NCI-H446 treated with DMSO at 0.1 percent for 48 hours (cell line): ENCODE measurements at regions not wholly inside any gene's neighbourhood (a gene's known extent, or its start where the extent isn't known, plus 50 kb on each side); places are given as distances from the start of the nearest gene placed in this dataset.
A peak's percentile ranks its signal among the peaks of the same experiment; 100 is the strongest.

Experiments used
- DNase-seq: peaks from one replicate; lab custom pipeline; 2025; lab: John Stamatoyannopoulos, UW

DNA sequence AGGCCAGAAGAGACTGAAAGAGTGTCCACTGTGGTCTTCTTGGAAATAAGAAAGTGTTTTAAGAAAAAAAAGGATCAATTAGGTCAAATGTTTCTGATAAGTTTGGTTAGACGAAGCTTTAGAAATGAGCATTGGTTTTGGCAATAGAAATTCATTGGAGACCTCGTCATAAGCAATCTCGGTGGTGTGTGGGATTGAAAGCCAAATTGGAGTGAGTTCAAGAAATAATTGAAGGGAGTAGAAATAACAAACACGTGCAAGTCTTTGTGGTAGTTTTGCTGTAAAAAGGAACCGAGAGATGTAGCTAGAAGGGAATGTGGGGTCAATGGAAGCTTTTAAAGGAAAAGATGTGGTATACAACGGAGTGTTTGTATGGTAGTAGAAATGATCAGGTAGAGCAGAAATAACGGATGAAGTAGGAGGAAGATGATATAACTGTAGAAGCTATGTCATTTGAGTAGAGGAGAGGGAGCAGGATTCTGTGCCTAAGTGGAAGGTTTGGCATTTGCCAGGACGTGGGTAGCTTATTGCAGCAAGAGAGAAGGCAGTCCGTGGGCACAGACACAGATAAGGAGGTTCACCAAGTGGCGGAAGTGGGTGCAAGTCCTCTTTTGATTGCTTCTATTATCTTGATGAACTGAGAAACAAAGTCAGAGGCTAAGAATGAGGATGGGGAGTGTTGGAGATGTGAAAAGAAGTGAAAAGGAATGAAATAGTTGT lies 146.2 kb downstream of the DACT1 start:
- DNase-seq, result peak; percentile 62

DNA sequence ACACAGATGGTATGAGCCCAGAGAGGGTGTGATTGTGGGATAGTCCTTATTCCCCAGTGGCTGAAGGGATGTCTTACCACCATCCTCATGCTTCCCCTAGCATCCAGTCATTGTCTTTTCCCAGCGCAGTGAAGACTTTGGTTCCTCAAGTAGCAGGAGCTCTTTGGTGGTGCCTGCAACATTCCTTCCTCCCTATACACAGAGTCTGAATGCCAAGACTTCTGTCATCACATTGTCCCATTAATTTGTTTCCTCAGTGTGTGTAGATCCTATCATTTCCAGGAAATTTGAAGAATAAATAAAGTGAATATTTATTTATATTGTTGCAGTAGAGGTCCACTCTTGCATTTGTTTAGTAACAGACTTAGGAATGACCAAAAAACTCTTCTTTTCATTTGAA lies 147.2 kb downstream of the DACT1 start:
- DNase-seq, result no peak

GRCh38 chr14:58785701-58786100 lies 147.9 kb downstream of the DACT1 start:
- no peak for DNase-seq

DNA sequence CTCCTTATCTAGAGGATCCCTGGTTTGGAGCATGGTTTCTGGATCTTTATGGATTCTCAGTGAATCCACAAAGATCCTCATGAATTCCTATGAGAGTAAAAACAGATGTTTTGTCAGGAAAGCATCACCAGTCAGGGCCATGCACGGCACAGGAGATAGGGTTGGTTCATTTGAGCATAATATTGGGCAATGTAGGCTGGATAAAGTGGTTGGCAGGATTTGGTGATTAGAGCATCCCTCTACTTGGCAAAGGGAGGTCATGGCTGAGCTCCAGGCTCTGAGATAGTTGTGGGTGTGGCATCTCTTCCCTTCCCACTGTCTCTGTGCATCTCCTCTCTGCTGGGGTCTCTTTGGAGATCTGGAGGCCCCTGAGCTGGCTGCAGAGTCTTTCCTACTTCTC lies 149.8 kb downstream of the DACT1 start:
- peak; percentile 59 for DNase-seq

- DNase-seq, result no peak
Observed at GRCh38 chr14:58788655-58789503, 151.1 kb downstream of the DACT1 start.

DNA sequence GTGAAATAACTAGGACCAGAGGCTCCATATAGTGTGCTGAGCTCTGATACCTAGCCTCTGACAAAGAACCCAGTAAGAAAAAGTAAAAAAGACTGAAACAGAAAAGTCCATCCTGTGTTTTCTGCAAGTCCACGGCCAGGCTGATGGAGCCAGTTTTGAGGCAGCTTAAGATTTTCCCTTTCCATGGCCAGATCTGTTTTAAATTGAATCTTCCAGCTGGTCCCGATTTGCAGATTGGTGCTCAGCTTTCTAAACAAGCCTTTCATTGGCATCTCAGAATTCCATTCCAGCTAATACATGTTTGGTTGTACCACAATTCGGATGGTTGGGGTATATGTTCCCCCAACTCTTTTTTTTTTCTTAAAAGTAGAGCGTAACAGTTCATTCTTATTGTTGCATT lies 152.0 kb downstream of the DACT1 start:
- DNase-seq, result no peak

- no peak for DNase-seq
Observed at GRCh38 chr14:58792416-58792815, 154.7 kb downstream of the DACT1 start.

DNA sequence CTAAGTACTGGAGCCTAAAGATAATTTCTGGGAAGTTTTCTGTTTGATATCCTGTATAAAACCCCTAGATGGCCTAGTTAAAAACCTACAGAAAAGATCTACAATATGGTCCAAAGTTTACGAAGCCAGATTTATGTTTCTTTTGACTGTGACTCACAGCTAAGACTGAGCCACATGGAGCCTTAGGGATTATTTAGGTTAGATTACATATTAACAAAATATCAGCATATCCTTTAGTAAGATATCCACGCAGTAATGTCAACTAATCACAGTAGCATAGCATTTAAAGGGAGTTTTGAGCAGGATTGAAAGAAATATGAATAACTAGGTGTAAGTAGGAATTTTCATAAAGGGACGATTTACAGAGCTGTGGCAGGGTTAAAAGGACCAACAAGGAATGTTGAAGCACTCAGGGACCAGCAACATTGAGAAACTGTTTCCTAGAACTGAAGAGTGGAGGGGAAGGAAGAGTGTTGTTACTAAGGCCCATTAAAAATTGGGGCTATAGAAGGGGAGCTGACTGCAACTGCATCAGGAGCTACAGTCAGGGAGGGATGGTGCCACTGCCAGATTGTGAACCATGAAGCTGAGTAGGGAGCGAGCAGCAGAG lies 155.5 kb downstream of the DACT1 start:
- no peak for DNase-seq

DNA sequence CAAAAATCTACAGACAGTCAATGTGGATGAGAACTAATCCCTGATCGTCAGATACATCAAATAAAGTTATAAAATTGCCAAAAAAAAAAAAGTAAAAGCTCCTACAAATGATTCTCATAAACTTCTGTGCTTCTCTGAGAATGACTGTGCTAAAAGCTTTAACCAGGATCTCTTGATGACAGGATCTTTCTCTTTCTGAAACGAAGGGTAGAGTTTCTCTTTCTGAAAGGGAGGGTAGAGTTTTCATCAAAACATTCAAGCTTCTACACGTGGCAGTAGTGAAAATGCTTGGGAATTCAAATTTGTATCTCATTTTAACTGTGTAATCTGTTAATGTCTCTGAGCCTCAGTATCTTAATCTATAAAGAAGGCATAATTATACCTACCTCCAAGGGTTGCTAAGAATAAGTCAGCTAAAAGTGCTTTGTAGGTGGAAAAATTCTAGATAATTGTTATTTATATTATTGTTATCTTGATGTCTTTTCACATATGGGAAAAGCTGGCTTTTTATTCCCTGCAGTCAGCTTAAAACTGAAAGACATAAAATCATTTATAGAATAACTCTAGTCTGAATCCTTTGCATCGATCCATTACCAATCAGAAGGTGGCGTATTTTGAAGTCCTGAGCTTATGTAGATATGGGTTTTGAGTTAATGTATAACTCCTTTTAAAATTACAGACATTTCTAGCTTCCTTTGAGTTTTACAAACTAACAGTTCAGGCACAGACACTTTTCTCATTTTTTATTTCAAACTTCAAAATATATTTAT lies 157.4 kb downstream of the DACT1 start:
- no peak for DNase-seq

GRCh38 chr14:58796242-58797009 lies 158.7 kb downstream of the DACT1 start:
- DNase-seq, result no peak

DNA sequence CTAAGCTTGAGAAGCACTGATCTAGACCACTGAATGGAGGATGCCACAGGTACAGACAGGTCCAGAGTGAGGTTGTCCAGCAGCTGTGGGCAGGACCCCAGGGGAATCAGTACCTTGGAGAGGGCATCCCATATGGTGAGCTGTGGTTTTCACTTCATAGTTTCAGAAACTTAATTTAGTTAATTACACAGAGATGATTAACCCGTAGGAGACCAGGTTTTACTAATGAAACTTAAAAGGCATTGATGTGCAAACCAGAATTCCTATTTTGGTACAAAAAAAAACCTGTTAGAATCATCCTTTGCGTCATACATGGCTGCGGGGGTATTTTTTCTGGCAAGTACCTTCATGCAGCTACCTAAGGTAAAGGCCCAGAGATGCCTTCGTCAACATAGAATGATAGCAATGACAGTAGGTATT lies 159.3 kb downstream of the DACT1 start:
- DNase-seq, result no peak

DNA sequence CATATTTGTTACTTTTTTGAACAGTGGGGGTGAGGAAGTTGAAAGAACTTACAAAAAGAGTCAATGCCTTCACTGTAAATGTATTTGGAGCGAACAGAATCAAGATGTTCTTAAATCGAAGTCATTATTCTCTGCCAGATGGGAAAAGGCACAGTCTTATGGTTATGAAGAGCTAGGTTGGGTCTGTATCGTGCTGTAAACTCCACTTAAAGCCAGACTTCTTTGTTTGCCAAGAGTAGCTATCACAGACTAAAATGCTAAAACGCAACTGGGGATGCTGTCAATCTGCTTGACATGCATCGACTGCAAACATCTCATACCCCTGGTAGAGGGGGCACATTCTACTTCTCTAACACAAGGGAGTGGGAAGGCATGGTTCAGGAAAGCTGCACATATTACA lies 160.4 kb downstream of the DACT1 start:
- no peak for DNase-seq

DNA sequence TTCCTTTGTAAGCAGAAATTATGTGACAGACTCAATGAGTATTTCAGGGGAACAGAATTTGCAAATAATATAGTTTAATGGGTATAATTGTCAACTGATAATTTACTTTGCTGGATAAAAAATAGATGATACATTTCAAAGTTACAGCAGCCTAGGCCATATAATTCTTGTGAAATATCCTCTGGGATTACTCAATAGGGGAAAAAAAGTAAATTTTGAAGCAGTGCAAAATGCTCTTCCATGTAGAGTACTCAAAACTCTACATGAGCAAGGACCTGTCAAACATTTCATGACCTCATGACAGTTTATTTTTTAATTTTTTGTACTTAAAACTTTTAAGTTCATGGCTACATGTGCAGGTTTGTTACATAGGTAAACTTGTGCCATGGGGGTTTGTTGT lies 163.3 kb downstream of the DACT1 start:
- no peak for DNase-seq

DNA sequence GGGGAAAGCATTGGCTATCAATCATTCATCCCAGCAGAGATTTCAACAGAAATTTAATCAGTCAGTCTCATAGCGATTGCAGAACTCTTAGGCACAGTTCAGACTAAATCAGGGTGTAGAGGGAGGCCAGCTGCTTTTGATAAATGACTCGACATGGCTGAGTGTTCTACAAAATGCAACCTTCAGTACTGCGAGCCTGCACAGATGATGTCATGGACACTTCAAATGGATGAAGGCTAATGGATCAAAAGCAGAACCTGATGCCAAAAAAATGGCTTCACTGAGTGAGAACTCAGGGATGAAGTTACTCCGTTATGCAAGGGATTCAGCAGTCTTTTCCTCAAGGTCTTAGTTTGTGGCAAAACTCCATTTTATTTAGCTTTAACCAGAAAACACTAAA lies 167.3 kb downstream of the DACT1 start:
- no peak for DNase-seq

DNA sequence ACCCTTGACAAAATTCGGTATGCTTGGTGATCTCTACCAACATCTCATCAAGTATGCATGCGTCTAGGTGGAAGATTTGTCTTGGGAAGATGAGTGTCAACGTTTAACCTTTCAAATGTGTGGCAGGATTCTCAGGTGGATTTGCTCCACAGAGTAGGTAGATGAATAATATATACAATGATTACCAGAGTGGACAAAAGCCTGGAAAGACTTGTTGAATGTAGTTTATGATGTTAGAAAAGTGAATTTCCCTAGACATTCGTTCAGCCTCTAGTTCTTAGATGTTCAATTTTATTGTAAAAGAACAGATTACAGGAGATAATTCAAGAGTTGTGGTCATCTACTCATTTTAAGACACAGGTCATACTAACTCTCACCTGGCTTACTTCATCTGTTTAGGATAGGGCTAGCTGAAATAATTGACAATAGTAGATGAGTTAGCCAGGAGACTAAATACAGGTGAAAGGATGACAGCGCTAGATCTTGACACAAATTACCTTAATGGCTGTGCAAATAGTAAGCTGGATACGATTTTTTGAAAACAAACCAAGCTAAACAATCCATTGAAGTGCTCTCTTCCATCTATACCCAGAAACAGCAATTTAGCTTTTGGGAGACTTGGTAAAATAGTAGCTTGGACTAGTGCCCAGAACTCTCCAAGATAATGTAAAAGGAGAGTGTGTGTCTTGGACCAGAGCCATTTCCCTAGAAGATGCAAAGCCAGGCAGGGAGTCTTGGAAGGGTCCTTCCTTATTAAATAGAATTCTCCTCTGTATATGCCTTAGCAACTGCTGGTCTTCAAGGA lies 168.0 kb downstream of the DACT1 start:
- DNase-seq, result peak; percentile 77

DNA sequence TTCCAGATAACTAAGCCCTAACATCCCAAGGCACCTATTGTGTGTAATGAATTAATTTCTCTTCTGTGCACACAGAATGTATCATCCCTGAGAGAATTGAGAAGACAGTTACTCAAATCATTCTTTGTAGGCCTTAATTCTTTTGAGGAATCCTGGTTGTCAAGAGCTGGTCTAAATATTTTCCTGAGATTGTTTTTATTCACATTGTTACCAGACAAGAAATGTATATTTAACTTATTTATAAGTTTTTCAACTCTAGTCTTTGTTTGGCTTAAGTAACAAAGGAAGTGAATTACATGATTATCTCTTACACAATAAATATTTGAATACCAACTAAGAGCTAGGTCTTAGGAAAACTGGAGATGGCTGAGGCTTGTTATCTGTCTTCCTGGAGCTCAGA lies 169.4 kb downstream of the DACT1 start:
- DNase-seq, result no peak

DNA sequence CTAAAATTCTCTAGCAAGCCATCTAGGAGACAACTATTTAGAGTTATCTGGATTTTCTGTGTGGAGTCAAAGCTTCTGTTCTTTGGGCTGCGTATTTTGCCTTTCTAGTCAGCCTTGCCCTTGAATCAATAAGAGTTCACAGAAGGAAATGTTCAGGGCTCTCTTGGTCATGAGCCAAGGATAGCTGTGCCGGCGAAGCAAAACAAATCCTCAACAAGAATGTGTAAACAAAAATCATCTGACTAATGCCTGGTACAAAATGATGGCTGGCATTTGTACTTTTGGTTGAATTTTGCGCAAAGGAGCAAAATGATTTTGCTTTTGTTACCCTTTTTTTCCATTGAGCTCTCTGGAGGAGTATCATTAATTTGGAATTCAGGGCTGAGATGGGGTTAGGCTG lies 171.1 kb downstream of the DACT1 start:
- DNase-seq, result peak; percentile 46

DNA sequence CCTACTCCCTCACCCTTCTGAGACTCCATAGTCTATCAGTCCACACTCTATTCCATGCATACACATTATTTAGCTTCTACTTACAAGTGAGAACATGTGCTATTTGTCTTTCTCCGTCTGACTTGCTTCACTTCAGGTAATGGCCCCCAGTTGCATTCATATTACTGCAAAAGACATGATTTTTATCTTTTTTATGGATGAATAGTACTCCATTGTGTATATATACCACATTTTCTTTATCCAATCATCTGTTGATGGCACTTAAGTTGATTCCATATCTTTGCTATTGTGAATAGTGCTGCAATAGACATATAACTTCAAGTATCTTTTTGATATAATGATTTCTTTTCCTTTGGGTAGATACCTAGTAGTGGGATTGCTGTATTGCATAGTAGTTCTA lies 171.8 kb downstream of the DACT1 start:
- DNase-seq, result no peak

GRCh38 chr14:58812050-58812910 lies 174.5 kb downstream of the DACT1 start:
- DNase-seq, result peak; percentile 20

- DNase-seq, result no peak
Observed at GRCh38 chr14:58813745-58814144, 176.0 kb downstream of the DACT1 start.
